ENCODE measurements at regions not wholly inside any gene's neighbourhood (a gene's known extent, or its start where the extent isn't known, plus 50 kb on each side); places are given as distances from the start of the nearest gene placed in this dataset.

- Histone ChIP-seq H3K27ac (ENCODE audit: low read depth, low read length) (no peak overlapping the region), H3K9me3 (ENCODE audit: insufficient read depth, low read length) (no peaks in the 10 kb centered on the region), H3K27me3 (ENCODE audit: low read length) (no peaks in the 10 kb centered on the region), H4K20me1 (ENCODE audit: low read depth, low read length) (no peaks in the 10 kb centered on the region), H3K9ac (ENCODE audit: low read length) (no peak overlapping the region), H3K79me2 (ENCODE audit: insufficient read depth, low read length) (no peaks in the 10 kb centered on the region), H2AFZ (ENCODE audit: low read depth, low read length, severe bottlenecking) (no peak overlapping the region), H3K4me3 (ENCODE audit: insufficient read depth, low read length, poor library complexity, severe bottlenecking) (no peak overlapping the region), H3K4me2 (ENCODE audit: low read depth, low read length, poor library complexity, severe bottlenecking) (no peak overlapping the region), H3K9me2 (replicated peaks; ENCODE audit: insufficient read depth, low read length) (no peaks in the 10 kb centered on the region), H3F3A (ENCODE audit: insufficient read depth) (no peaks in the 10 kb centered on the region), H3K36me3 (ENCODE audit: low read length) (no peaks in the 10 kb centered on the region)
- TF ChIP-seq EZH2phosphoT487 (conservative IDR thresholded peaks at IDR 0.05; ENCODE audit: low read length), result no peak
- TF ChIP-seq, protein P1, sequence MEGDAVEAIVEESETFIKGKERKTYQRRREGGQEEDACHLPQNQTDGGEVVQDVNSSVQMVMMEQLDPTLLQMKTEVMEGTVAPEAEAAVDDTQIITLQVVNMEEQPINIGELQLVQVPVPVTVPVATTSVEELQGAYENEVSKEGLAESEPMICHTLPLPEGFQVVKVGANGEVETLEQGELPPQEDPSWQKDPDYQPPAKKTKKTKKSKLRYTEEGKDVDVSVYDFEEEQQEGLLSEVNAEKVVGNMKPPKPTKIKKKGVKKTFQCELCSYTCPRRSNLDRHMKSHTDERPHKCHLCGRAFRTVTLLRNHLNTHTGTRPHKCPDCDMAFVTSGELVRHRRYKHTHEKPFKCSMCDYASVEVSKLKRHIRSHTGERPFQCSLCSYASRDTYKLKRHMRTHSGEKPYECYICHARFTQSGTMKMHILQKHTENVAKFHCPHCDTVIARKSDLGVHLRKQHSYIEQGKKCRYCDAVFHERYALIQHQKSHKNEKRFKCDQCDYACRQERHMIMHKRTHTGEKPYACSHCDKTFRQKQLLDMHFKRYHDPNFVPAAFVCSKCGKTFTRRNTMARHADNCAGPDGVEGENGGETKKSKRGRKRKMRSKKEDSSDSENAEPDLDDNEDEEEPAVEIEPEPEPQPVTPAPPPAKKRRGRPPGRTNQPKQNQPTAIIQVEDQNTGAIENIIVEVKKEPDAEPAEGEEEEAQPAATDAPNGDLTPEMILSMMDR (IDR thresholded peaks at IDR 0.05; ENCODE audit: insufficient read depth, low read length, poor library complexity, severe bottlenecking), result no peak
Observed at GRCh38 chr2:128394007-128394730, 75.5 kb upstream of the HS6ST1 start.

DNA sequence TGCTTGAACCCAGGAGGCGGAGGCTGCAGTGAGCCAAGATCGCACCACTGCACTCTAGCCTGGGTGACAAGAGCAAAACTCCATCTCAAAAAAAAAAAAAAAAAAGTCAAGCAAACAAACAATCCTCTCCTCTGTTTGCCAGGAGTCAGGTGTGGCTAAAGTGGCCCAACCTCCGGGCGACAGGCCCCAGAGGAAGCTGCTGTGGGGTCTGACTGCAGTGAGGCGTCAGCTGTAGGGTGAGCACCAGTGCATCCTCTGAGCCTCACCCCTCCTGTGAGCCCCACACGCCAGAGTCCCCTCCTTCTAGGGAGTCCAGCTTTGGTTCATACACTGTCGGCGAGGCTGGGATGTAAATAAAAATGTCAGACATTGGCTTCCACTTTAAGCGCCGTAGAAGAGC, 76.5 kb upstream of the HS6ST1 start:
- Histone ChIP-seq H2AFZ (ENCODE audit: low read depth, low read length, severe bottlenecking) (no peak overlapping the region), H3K36me3 (ENCODE audit: low read length) (no peaks in the 10 kb centered on the region), H3K4me2 (ENCODE audit: low read depth, low read length, poor library complexity, severe bottlenecking) (no peak overlapping the region), H3K27me3 (ENCODE audit: low read length) (no peaks in the 10 kb centered on the region), H3K9me2 (replicated peaks; ENCODE audit: insufficient read depth, low read length) (no peaks in the 10 kb centered on the region), H3K9ac (ENCODE audit: low read length) (no peak overlapping the region), H3K79me2 (ENCODE audit: insufficient read depth, low read length) (no peaks in the 10 kb centered on the region), H3K27ac (ENCODE audit: low read depth, low read length) (no peak overlapping the region), H4K20me1 (ENCODE audit: low read depth, low read length) (no peaks in the 10 kb centered on the region), H3K9me3 (ENCODE audit: insufficient read depth, low read length) (no peaks in the 10 kb centered on the region), H3K4me3 (ENCODE audit: insufficient read depth, low read length, poor library complexity, severe bottlenecking) (no peak overlapping the region), H3F3A (ENCODE audit: insufficient read depth) (no peaks in the 10 kb centered on the region)
- TF ChIP-seq, protein P1 (IDR thresholded peaks at IDR 0.05; ENCODE audit: insufficient read depth, low read length, poor library complexity, severe bottlenecking), result no peak
- TF ChIP-seq EZH2phosphoT487 (conservative IDR thresholded peaks at IDR 0.05; ENCODE audit: low read length), result no peak

DNA sequence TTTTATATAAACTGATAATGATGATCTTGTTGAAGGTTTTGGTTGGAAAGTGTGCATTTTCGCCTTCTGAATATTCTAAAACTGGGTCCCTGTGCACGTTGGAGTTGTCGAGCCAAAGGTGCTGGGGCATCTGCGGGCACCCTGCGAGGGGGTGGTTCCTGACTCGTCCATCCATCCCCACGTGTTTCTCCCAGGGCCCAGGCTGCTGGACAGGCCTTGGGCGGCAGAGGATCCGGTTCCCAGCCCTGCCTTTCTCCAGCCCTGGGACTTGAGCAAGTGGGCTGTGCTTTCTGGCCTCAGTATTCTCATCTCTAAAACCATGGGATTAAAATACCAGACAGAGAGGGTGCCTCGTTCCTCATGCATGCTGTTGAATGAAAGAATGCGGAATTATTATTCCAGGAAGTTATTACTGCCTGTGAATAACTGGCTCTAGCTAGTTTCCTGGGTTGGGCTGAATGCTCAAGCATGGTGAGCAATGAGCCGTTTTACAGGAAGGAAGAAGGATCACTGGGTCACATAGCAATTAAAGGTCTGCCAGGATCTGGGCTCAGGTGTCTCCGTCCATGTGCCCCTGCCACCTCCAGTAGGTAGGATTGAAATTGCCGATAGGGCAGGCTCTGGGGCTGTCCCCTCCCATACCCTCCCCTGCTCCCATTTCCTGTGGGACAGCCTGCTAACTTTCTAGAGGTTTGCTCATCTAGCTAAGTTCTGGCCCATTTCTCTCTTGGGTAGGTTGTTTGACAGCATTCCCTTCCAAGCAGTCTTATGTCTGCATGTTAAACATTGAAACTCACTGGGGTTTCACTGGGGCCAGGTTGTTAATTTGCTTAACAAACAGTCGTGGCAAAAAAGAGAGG, 77.2 kb upstream of the HS6ST1 start:
- Histone ChIP-seq H3K79me2 (ENCODE audit: insufficient read depth, low read length) (no peaks in the 10 kb centered on the region), H2AFZ (ENCODE audit: low read depth, low read length, severe bottlenecking) (no peak overlapping the region), H3K4me2 (ENCODE audit: low read depth, low read length, poor library complexity, severe bottlenecking) (no peak overlapping the region), H3F3A (ENCODE audit: insufficient read depth) (no peaks in the 10 kb centered on the region), H3K36me3 (ENCODE audit: low read length) (no peaks in the 10 kb centered on the region), H4K20me1 (ENCODE audit: low read depth, low read length) (no peaks in the 10 kb centered on the region), H3K27me3 (ENCODE audit: low read length) (no peaks in the 10 kb centered on the region), H3K9me2 (replicated peaks; ENCODE audit: insufficient read depth, low read length) (no peaks in the 10 kb centered on the region), H3K4me3 (ENCODE audit: insufficient read depth, low read length, poor library complexity, severe bottlenecking) (no peak overlapping the region), H3K9me3 (ENCODE audit: insufficient read depth, low read length) (no peaks in the 10 kb centered on the region), H3K27ac (ENCODE audit: low read depth, low read length) (no peak overlapping the region), H3K9ac (ENCODE audit: low read length) (no peak overlapping the region)
- TF ChIP-seq, protein P1 (IDR thresholded peaks at IDR 0.05; ENCODE audit: insufficient read depth, low read length, poor library complexity, severe bottlenecking), result no peak
- no peak for TF ChIP-seq EZH2phosphoT487 (conservative IDR thresholded peaks at IDR 0.05; ENCODE audit: low read length)
